ENCODE measurements at regions not wholly inside any gene's neighbourhood (a gene's known extent, or its start where the extent isn't known, plus 50 kb on each side); places are given as distances from the start of the nearest gene placed in this dataset.

DNA sequence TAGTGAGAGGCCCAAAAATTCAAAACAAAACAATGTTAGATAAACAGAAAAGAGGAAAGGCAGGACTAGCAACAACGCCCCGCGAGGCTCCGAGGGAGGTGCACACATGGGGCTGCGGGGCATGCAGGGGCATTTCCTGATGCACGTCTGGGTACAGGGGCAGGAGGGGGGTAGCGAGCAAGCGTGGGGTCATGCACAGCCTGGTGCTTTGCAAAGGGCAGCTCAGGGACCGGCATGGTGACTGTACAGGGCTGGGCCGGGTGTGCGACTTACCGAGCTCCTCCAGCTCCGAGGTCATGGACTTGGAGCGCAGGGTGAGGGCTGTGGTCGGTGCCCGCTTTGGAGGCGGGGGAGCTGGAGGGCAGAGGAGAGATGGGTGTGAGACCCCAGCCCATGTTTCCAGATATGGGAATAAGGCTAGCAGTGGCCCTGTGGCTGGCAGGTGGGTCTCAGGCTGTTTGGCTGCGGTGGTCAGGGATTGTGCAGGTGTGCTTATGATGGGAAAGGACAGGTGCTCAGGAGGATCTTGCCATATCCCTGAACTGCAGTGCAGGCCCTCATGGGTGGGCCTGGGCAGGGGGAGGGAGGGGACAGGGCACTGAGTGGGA lies 103.7 kb downstream of the CTTN start:
- no peak for DNase-seq

DNA sequence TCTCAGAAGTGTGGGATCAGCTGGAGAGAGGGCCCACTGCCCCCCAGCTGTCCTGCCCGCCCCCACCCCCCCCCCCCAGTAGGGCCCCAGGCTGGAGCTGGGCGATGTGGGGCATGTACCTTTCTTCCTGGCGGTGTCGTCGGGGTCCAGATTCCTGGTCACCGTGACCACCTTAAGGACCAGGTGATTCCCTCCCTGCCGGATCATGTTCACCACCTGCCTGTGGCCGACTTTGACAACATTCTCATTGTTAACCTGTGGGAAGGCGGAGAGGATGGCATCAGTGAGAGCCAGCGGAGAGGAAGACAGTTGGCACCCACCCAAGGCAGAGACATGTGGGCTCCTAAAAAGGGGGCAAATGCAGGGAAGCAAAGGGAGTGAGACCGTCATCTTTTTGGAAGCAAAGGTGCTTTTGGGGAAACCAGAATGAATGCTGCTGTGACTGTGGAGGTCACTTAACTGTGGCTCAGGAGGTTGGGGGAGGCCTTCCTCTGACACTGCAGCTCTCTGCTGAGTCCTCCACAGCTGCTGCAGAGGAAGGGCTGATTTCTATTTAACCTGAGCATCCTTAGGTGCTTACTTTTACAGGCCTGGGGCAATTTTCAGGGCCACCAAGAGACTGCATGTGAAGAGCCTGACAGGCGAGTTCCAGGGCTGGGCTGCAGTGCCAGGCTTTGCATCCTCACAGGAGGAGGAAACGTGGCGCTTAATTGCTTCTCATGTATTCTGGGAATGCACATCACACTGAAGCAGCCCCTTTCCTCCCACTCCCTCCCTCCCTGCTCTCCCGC lies 104.5 kb downstream of the CTTN start:
- no peak for DNase-seq

DNA sequence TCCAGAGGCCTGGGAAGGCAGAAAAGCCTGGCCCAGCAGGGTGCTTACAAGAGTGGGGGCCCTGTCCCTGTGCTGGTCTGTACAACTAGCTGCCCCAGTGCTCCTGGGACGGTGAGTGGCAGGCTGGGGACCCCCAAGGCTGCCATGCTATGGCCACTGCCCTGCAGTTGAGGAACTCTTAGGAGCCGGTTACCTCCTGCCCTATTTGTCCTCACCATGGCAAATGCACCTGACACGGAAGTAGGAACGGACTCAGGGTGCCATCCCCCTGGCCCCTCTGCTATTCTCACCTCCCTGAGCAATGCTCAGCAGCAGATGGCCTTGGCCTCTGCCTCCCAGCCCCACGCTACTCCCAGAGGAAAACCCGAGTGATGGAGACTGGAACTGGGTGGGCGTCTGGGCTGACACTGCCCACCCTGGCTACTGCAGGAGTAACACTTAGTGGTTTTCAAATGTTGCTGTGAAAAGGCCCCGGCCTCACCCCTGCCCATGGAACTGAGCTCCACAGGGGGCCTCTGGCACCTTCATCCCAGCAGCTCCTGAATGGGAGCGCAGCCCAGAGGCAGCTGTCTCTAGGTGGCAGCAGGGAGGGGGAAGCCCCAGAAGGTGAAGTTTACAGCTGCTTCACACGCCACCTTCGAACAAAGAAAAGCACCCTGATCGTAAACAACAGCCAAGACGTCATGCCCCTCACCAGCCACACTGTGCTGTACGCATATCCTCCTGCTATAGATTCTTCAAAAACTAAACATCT lies 105.3 kb downstream of the CTTN start:
- no peak for DNase-seq

DNA sequence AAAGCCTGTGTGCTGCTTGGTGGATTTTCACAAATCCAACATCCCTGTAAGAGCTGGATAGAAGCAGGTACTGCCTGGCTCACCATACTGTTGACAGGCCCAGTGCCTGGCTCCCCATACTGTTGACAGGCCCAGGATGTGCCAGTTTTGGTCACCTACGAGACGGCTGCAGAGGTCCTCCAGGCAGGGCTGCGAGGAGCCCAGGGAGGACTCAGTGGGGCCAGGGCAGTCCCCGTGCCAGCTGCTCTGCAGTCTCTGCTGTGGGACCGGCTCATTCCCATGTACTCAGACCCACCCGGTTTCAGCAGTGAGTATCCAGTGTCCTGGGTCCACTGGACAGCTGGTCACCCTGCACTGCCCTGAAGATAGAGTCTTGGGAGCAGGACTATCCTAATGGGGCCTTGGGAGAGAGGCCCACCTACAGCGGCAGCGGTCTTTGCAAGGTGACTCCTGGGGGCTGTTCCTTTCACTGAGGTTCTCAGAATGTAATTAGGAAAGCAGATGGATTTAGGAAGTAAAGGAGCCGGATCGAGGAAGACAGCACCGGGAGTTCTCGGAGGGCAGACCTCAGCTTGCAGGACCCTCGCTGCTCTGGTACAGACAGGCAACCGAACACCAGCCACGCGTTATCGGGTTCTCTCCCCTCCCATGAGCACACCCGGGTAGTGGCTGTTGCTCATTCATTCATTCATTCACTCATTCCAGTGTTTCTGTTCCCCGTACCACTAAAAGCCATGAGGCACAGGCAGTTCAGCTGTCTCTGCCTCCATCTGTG lies 106.1 kb downstream of the CTTN start:
- no peak for DNase-seq

DNA sequence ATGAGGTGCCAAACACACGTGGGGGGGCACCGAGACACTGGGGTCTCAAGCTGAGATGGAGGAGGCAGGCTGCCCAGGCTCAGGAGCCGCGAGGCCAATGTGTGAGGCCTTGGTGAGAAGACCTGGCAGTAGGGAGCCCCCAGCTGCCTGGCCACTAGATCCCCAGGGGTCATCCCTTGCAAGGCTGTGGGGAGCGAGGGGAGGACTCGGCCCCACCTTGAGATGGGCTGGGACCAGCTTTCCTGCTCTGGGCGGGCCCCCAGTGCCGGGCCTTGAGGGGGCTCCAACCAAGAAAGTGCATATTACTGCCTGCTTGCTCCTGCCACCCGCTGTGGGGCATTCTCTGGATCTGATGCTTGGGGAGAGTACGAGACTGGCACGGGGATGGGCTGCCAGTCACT lies 107.0 kb downstream of the CTTN start:
- no peak for DNase-seq

DNA sequence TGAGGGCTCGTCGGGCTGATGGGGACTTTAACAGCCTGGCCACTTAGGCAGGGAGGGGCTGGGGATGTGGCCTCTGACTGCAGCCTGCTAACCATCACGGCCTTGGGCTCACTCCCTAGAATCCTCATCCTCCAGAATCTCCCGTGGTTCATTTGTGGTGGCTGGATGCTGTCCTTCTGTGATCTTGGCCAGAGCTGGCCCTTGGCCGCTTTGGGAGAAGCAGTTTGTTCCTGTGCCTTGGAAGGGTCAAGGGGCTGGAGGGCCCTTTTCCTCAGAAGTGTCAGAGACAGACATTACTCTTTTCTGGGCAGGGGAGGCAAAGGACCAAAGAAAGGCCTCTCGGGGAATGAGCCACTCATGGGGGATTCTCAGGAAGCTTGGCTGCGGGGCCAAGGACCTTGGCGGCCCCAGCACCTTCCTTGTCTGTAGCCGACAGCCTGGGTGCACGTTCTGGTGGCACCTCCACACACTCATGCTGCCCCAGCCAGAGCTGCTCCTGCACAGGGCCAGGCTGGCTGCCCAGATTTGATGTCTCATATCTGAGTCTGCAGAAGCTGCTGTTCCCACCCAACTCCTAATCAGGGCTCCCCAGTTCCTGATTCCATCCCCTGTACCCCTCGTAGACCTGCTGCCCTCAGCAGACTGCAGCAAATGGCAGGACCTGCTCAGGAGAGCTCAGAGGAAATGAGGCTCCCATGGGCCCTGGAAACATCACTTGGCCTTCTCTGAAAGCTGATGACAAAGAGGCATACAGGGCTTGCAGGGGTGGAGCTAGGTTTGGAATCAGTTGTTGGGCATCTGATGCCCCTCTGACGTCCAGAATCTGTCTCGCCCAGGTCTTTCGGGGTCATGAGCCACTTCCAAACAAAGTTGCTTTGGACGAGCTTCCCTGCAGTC lies 107.7 kb downstream of the CTTN start:
- no peak for DNase-seq

DNA sequence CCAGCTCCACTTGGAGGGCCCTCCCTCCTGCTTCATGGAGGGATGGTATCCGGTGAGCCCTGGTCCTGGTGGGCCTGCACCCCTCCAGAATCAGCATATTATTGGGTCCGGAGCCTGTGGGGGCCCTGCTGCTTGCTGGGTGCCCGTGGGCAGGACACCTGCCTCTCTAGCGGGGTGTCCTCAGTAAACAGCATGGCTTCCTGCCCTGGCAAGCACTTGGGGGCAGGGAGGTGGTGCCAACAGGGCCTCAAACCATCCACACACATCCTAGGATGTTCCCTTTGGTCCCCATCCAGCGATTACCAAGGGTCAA lies 108.3 kb downstream of the CTTN start:
- no peak for DNase-seq

DNA sequence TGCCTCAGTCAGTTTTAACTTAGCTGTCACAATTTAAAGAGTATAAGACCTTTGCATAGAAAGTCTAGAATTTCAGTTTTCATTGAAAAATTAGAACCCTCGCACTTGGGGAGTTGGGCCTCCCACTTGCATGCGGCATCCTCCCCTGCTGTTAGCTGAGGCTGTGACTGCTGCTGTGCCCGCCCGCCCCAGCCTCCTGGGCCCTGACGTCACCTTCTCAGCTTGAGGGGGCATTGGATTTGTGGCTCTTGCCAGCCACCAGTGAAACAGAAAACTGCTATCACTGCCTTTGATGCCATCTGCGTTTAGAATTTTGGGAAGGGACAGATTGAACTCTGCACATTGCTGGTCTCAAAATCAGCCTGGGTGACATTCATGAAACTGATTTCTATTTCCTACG lies 108.7 kb downstream of the CTTN start:
- DNase-seq, result no peak

DNA sequence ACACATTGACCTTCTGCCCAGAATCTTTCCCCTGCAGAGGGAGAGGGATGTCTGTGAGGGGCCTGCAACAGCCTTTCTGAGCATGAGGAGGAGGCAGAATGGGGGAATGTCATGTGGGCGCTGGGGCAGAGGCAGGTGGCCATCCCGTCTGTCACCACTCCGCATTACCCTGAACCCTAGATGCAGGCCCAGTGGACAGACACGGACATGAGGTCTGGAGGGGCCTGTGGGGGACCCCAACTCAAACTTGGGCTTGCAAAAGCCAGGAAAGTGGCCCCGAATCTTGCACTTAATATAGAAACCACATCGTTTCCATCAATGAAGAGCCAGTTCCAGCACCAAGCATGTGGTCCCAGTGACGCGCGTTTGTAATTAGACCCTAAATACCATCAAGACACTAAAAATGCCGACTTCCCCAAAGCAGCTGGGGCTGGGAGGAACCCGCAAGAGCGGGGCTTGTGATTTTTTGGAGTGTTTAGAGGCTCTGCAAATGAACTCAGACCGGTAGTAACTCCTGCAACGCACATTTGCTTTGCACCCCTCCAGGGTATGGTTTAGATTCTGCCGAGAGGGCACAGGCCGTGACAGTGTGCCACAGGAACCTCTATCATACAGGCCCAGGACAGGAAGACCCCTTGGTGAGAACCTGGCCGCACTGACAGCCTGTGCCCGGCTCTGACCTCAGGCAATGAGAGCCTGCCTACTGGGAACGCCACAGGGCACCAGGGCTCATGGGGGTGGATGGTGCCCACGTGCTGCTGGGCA lies 109.3 kb downstream of the CTTN start:
- no peak for DNase-seq

DNA sequence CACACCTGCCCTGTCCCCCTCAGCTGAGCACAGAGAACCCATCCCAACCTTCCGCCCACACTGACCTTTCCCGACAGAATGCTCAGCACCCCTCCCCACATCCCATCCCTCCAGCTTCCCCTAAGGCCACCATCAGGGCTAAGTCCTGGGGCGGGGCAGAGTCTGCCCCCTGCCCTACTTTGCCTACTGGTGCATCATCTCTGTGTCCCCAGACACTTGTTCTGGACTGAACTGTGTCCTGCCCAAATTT lies 109.8 kb downstream of the CTTN start:
- DNase-seq, result no peak

DNA sequence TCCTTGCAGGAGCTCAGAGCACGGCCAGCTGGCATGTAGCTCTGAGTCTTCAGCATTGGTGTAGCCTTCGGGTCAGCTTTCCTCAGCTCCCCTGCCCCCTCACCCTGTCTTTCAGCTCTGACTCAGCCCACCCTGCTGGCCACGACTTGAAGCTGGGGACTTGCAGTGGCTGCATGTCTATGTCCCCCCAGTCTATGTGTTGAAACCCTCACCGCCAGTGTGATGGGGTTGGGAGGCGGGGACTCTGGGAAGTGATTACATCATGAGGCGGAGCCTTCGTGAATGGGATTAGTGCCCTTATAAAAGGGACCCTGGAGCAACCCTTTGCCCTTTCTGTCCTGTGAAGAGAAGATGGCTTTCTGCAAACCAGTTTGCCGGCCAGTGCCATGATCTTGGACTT lies 111.1 kb downstream of the CTTN start:
- DNase-seq, result no peak

DNA sequence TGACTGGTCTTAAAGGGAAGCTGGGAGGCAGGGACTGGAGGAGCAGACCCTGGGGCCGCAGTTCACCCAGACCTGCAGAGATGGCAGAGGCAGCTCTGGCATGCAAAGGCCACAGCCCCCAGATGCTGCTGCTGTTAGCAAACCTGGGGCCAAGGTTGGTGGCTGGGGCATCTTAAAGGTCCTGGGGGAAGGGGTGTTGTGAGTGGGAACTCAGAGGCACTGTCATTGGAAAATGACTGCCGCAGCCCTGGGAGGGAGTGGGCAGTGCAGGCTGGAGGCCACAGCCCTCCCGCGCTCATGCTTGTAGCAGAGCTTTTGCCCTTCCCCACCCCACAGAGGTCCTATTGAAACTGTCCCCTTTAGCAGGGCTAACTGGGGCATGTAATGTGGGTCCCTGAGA lies 111.8 kb downstream of the CTTN start:
- no peak for DNase-seq

DNA sequence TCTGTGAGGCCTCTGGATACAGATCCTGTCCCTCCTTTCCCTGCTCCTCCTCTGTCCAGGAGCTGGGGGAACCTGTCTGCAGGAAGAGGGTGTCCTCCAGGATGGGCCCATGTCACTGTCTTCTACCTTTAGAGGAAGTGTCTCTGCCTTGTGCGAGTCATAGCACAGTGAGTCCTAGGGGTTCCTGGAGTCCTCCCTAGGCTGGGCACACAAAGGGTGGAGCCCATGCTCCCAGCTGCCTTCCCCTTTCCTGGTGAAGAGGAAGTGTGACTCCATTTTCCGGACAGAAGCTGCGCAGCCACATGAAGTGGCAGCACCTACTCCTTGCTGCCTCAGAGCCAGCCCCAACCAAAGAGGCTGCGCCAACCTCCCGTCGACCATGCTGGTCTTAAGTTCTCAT lies 112.2 kb downstream of the CTTN start:
- DNase-seq, result no peak

DNA sequence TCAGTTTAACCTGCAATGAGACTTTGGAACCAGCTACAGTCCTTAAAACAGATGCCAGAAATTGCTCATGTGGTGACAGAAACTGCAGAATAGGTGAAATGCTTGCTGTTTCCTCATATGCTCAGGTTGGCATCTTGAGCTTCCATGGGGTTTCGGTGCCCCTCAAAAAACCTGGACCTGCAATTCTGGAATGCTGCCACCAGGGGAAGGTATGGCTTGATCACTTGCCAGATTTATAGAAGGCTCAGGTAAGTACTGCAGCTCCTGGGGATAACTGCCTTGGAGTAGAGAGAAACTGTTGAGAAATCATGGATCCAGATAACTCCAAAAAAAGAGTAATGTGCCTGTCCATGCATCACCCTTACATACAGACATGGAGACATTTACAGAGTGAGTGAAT lies 113.0 kb downstream of the CTTN start:
- DNase-seq, result no peak

DNA sequence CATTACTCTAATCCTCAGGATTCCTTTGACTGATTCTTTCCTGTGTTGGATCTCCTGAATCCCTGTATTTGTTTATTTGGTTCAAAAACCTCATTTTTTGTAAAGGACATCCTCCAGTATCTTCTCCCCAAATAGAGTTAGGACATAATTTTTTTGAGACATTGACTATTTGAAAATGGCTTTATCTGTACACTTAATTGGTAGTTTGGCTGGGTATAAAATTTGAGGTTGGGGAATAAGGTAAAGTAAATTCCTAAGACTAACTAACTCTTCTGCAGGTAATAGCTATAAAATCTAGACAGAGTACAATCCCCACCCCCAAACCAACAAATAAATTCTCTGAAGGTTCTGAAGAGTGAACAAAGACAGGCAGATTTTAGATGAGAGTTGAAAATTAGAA lies 114.4 kb downstream of the CTTN start:
- DNase-seq, result no peak

DNA sequence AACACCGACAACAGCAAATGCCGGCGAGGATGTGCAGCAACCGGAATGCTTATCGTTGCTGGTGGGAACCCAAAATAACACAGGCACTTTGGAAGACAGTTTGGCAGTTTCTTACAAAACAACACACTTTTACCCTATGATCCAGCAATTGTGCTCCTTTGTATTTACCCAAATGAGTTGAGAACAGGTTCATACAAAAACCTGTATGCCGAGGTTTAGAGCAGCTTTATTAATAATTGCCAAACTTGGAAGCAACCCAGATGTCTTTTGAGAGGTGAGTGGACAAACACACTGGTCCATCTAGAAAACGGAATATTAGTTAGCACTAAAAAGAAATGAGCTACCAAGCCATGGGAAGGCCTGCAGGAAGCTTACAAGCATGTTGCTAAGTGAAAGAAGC lies 118.9 kb downstream of the CTTN start:
- DNase-seq, result no peak

DNA sequence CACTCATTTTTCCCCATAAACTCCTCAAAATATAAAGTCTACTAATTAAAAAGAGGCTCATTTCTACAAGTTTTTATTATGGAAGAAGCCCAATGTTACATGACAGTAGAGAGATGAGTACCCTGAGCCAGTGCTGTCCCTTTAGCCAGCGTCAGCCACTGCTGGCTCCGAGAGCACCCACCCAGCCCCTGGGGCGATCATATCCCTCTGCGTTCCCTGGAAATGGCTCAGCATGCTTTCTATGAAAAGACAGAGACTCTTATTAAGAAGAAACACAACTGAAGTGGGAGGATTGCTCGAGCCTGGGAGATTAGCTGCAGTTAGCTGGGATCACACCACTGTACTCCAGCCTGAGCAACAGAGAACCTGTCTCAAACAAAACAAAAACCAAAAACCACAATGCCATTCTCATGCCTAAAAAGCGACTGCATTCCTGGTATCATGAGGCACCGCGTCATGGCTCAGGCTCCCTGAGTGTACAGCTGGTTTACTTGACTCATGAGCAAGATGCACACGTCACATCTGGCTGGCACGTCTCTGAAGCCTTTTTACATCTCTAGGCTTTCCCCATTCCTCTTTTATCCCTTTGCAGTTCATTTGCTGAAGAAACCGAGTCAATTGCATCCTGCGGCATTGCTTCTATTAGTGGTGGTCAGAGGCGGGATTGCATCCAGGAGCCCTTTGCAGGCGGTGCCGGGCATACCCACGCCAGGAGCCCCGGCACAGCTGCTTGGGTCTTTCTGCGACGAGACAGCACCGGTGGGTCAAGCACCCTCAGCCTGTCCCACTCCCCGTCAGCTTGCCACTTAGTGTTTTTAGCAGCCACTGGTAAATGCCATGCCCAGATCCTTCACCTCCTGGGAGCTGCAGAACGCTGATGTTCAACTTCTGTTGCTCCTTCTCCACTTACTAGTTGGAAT lies 119.9 kb downstream of the CTTN start:
- no peak for DNase-seq

DNA sequence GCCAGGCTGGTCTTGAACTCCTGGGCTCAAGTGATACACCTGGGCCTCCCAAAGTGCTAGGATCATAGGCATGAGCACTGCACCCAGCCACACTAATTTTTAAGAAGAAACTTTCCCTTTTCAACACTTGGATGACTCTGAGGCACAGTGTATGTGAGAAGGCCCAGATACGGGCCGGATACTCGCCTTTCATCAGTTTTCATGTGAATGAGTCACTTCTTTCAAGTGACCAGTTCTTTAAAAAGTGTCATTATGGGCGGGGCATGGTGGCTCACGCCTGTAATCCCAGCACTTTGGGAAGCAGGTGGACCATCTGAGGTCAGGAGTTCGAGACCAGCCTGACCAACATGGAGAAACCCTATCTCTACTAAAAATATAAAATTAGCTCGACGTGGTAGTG lies 120.8 kb downstream of the CTTN start:
- DNase-seq, result no peak

DNA sequence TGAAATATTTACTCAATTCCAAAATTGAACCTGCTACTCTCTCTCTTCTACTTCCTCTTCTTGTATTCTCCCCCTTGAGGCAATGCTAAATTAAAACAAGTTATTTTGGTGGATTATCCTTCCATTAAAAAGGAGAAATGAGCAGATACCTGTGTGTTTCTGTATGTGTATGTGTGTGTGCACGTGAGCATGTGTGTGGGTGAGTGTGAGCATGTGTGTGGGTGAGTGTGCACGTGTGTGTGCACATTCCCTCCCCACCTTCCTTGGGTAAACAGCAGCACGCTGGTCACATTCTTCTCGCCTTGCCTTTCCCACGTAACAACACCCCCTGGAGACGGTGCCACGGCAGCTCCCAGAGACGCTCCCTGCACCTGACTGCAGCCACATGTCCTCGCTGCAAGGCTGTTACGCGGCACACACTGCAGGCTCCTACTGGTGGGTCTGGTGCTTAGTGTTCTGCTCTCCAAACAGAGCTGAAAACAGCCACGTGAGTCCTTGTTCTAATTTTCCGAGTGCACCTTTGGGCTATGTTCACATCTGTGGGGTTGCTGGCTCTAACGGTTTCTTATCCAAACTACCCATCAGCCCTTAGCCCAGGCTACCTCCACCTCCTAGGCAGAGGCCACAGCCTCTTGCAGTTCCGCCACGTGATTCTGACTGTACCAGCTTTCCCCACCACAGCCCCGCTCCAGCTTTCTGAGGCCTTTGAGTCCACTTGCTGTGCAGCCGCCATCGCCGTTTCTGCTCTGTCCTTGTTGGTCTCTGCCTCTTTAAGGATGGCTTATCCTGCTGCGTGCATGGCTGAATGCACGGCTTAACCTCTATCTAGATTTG lies 123.4 kb downstream of the CTTN start:
- DNase-seq, result no peak

DNA sequence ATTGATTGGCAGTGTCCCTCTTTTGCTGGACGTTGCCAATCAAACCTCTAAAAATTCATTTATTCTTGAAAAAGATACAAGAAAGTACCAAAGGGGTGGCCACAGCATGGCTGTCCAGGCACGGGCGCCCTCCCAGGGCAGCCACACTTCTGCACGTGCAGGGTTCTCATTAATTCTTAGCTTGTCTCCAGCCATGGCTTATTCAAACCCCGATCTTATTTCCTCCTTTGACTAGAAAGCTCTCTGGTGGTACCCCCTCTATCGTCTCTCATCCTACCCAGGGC lies 123.9 kb downstream of the CTTN start:
- DNase-seq, result no peak
